Neural cell (in vitro differentiated cells): ENCODE measurements at regions not wholly inside any gene's neighbourhood (a gene's known extent, or its start where the extent isn't known, plus 50 kb on each side); places are given as distances from the start of the nearest gene placed in this dataset.

Source experiments
- EZH2 ChIP-seq: fragments of 200-600, 300-800 bp; shearing (Covaris generic), sonication (generic); IDR thresholded peaks from 2 replicates; pipeline ENCODE4 v1.6.1; 2014; ENCODE audit warnings: antibody characterized with exemption, low read length, borderline replicate concordance, mild to moderate bottlenecking; ENCODE audit not compliant: insufficient read depth, poor library complexity, severe bottlenecking
- MXI1 ChIP-seq: fragments of 450-650 bp; conservative IDR thresholded peaks from 2 replicates; pipeline ENCODE4 v1.6.1; 2014; ENCODE audit warnings: antibody characterized with exemption, mild to moderate bottlenecking; ENCODE audit not compliant: poor library complexity, severe bottlenecking
- SMC3 ChIP-seq: fragments of 450-650 bp; conservative IDR thresholded peaks from 2 replicates; pipeline ENCODE4 v1.6.1; 2014; ENCODE audit warnings: antibody characterized with exemption, mild to moderate bottlenecking, moderate library complexity; ENCODE audit not compliant: poor library complexity
- TF ChIP-seq, protein P1 (sequence below): fragments of 450-650 bp; IDR thresholded peaks from 2 replicates; pipeline ENCODE4 v1.5.1; 2014; ENCODE audit warnings: antibody characterized with exemption, mild to moderate bottlenecking, moderate library complexity; ENCODE audit not compliant: poor library complexity, severe bottlenecking

DNA sequence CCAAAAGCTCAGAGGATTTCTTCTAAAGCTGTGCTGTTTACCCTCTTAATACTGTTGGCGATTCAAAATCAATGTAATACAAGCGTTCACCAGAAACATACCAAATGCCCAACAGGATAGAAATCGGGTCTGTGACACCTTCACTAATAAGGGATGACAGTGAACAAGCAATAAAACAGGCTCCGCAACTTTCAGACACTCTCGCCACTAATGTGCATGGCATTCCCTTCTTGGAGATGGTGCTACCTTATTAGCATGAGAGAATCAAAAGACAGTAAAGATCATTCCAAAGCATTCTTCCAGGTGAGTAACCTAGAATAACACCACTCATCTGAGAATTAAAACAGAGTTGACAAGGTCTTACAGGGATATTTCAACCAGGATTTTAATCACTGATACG is 367.1 kb downstream of the TTLL7 start:
- TF ChIP-seq, protein P1, sequence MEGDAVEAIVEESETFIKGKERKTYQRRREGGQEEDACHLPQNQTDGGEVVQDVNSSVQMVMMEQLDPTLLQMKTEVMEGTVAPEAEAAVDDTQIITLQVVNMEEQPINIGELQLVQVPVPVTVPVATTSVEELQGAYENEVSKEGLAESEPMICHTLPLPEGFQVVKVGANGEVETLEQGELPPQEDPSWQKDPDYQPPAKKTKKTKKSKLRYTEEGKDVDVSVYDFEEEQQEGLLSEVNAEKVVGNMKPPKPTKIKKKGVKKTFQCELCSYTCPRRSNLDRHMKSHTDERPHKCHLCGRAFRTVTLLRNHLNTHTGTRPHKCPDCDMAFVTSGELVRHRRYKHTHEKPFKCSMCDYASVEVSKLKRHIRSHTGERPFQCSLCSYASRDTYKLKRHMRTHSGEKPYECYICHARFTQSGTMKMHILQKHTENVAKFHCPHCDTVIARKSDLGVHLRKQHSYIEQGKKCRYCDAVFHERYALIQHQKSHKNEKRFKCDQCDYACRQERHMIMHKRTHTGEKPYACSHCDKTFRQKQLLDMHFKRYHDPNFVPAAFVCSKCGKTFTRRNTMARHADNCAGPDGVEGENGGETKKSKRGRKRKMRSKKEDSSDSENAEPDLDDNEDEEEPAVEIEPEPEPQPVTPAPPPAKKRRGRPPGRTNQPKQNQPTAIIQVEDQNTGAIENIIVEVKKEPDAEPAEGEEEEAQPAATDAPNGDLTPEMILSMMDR, result no peak
- no peak for TF ChIP-seq SMC3
- TF ChIP-seq EZH2, result no peak
- TF ChIP-seq MXI1, result no peak
